GM18499 (cell line): ENCODE measurements at regions not wholly inside any gene's neighbourhood (a gene's known extent, or its start where the extent isn't known, plus 50 kb on each side); places are given as distances from the start of the nearest gene placed in this dataset.
"Not testable (repeated sequence)": the region's sequence is repeated elsewhere in the genome, so short reads cannot be mapped to it uniquely, and the experiment has no call there.

Experiments used
- ATAC-seq: cut with Tn5 transposase; IDR thresholded peaks from one replicate; pipeline ENCODE4 v1.9.1; 2021; ENCODE audit warnings: moderate number of reproducible peaks; ENCODE audit not compliant: insufficient read depth, unreplicated experiment

DNA sequence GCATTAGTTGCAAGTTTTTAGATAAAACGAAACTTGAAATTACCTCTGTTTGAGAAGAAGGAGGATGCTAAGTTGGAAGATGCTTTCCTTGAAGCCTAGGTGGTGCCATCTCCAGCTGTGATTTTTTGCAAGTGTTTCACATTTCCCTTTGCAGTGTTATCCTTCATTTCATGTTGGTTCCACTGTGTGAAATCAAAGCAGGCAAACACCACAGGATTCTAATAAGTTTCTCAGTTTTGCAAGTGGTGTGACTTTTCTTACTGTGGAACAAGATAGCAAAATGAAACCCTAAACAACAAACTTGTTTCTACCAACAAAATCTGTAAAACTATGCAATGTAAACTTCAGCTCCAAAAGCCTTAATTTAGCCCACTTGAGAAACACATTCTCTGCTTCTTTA, 260.9 kb downstream of the OXSM start:
- ATAC-seq = no peak

DNA sequence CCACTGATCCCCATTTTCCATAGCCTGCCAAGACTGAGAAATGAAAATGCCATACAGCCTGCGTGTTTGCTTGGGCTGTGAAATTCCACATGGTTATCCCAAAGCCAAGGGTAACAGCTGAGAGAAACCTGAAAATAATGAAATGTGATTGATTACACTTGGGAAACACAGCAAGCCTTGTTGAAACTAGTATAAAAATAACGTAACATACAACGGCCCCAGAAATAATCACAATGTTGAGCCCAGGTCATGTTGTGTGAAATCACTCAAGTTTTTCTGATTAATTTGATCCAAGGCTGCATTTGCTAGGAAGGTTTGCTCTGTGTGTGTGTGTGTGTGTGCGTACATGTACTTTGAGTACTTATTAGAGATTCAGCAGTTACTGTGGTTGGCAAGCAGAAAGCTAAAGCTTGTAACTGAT, 269.0 kb downstream of the OXSM start:
- ATAC-seq = no peak

DNA sequence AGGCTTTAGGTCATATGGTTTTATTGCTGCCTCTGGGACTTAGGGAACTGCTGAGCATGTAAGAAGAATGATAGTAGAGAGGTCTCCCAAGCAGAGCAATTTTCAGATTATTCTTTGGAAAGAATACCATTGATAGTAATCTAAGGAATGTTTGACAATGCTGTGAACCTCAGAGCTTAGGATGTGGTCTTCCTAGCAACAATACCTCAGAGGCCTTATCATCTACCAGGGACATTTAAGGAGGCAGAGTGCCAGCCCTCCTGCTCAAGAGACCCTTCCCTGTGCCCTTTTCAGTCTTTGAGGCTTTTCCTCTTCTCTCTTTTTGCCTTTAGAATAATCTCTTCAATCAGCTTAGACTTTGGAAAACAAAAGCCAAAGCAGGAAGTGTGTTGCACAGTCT, 272.1 kb downstream of the OXSM start:
- ATAC-seq = no peak

DNA sequence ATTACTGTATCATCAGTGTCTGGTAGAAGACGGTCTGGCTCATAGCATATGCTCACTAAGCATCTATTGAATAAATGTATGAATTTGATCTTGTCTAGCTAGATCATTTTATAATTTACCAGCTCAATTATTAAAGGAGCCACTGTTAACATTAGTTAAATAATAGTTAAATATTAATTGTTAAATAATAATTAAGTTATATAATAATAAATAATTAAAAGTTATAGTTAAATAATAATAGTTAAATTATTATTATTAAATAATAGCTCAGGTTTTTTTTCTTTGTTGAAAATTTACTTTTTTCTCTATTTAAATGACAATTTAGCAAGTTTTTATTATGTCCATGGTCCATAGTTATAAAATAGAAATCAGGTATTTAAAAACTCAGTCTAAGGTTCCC, 274.4 kb downstream of the OXSM start:
- no peak for ATAC-seq

DNA sequence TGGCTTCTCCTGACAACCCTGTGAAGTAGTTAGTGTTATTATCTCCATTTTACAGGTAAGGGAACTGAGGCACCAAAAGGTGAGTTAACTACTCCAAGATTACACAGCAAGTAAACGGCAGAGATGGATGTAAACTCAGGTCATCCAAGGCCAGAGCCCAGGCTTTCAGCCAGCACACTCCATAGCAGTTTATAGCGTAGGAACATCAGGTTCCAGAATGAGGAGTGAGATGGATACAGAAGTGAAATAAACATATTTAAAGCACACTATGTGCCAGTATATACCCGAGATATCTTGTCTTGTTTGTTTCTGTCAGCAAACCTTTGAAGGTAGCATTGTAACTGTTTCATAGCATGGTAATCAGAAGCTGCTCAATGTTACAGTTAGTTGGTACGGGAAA, 279.0 kb downstream of the OXSM start:
- ATAC-seq = no peak

DNA sequence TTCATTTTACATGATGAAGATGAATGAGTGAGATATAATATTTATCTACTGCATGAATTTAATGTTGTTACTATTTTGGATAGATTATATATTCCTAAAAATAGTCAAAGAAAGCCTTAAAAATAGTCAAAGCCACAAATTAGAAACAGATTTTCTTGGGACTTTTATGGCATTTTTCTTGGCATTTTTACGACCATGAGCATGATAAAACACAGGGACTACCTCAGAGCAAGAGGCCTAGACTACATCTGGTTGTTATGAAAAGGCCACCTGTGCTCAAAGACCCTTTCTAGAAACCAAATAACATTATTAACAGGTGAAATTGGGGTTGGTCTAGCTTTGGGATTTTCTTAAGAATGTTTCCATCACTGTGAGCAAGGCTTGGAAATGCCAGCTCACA, 281.0 kb downstream of the OXSM start:
- no peak for ATAC-seq

DNA sequence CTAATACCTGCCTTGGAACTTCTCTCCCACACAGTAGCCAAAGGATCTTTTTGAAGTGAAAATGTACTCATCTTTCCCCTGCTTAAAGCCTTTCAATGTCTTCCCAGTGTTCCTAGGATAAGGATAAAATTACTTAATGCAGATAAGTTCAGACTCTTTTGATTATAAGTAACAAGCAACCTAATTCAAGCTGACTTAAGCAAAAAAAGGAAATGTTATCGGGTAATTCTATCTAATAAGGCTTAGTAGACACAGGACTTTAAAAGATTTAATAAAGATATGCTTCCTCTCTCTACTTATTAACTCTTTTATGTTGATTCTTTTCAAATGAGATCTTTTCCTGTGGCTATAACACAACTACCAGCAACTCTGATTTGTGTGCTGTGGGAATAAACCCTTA, 284.2 kb downstream of the OXSM start:
- ATAC-seq = no peak

DNA sequence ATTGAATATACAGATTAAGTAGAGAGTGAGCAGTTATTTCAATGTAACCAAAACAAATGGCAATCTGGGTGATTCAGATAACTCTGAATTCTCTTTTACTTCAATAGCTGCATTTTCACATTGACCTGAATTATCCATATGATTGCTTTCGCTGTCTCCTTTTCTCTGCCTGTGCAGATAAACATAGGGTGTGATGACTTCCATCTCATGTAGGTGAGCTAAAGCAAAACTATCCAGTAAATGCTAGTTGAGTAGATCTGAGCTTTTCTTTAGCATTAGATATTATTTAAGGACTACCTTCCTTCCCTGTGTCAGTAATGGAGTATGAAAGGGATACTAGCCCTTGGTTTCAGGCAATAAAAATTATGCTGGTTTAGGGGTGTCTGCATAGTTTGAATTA, 288.6 kb downstream of the OXSM start:
- no peak for ATAC-seq

DNA sequence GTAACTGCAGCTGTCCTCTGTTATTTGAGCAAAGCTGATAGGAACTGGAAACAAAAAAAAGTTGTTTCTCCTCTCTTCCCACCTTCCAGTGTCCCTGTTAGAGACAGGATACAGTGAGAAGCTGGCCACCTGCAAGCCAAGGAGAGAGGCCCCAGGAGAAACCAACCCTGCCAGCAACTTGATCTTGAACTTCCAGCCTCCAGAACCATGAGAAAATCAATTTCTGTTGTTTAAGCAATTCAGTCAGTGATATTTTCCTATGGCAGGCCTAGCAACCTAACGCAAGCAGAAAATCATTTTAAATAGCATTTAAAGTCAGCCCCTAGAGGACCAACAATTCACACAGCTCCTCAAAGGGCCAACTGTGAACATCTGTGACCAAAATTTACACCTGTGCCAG, 291.3 kb downstream of the OXSM start:
- ATAC-seq = no peak

DNA sequence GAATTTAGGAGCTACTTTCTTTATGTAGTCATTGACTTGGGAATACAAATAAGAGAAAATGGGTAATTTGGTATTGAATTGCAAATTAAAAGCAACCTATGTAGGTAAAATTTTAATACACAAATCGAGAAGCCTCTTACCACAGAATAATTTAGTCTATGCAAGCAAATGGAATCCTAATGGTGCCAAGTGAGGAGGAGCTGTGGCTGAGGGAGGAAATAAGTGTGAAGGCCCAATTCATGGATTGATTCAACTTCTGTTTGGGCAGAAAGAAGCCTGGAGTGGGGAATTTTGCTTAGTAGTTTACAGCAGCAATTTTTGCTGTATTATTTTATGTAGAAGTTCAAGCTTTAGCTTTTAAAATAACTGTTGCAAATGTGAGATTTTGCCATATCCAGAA, 291.9 kb downstream of the OXSM start:
- no peak for ATAC-seq

DNA sequence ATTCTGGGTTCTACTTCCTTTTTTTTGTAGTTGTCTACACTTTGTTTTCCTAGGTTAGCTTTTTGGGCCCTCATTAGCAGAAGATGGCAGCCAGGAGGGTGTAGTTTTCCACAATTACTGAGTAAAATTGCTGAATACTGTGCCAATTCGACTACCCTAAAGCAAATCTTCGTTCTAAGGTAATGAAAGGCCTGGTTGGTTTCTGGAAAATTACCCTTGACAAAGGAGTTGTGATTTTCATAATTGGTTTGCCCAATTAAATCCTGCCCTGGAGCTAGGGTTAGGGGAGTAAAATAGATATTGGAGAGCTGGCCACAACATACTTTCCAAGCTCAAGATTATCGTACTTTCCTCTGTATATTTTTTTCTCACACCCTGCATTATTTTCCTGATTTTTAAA, 293.0 kb downstream of the OXSM start:
- ATAC-seq = no peak

DNA sequence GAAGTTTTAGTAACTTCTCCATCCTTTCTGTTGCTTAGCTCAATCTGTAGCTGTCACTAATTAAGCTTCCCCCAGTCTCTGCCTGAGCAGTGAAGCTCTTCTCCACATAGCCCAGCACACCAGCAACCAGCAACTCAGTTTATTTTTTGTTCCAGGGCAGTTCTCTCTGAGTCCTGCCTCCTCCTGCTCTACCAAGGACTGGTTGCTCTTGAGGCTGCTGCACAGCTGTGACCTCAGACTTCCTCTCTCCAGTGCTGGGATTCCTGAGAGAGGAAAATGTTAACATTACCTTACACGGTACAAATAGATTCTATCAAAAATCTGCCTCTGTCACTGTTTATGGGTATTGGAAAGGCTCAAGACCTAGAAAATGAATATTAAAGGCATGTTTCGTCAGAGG, 294.7 kb downstream of the OXSM start:
- no peak for ATAC-seq

DNA sequence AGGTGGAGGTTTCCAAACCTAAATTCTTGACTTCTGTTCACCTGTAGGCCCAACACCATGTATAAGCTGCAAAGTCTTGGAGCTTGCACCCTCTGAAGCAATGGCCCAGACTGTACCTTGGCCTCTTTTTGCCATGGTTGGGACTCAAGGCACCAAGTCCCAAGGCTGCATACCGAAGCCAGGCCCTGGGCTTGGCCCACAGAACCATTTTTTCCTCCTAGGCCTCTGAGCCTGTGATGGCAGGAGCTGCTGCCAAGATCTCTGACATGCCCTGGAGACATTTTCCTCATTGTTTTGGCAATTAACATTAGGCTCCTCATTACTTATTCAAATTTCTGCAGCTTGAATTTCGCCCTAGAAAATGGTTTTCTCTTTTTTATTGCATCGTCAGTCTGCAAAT, 297.9 kb downstream of the OXSM start:
- no peak for ATAC-seq

DNA sequence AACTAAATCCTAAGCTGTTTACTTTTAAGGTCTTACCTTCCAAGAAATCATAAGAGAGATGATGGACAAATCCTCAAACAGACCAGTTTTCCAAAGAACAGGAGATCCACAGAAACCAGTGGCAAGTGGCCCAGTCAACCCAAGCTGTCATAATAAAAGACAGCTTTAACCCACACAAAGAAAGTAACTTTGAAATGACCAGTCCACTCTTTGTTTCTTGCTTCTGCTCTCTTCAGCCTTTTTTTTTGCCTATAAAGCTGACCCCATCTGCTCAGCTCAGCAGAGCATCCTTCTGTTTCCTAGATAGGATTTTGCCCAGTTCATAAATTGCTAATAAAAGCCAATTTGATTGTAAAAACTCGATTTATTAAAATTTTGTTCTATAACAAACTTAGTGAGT, 299.4 kb downstream of the OXSM start:
- no peak for ATAC-seq

DNA sequence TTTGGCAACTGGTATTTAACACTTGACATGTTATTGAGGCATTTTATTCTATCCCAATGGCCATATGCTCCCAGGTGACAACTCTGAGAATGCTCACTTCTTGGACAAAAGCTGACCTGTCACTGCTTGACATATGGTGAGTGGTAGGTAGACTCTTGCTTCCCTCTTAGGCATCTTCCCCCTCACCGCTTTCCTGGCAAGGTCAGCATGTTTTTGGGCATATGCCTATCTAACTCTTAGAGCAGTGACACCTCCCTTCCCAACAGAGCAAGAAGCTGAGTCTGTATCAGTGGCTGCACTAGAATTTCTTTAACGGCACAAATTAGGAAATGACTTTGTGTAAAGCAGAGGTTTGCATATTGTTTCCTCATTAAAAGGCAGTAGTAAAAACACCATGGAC, 300.7 kb downstream of the OXSM start:
- no peak for ATAC-seq

DNA sequence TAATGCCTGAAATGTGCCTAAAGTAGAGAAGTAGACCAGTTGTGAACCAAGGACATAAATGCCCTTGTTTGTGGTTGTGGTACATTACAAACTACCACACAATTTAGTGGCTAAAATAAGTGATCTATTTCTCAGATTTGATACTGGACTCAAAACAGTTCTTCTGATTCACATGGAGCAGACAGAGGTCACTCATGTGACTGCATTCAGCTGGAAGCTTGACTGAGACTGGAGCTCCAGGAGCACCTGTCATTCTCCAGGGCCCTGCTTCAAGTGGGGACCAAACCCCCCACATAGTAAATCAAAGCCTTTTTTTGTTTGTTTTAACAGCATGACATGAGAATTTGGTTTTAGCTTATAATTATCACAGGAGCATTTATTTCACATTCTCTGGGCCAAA, 301.2 kb downstream of the OXSM start:
- no peak for ATAC-seq

DNA sequence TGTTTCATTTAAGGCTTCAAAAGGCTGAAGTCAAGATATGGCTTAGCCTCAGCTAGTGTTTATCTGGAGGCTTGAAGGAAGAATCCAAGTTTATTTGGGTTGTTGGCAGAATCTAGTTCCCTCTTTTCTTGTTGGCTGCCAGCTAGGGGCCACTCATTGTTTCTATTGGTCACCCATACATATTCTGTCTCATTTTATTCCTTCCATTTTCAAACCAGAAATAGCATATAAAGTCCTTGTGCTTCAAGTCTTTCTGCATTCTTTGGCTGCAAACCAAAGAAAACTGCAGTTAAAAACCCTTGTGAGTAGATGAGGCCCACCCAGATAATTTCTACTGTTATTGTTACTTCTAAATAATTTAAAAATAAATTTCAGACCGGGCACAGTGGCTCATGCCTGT, 301.7 kb downstream of the OXSM start:
- no peak for ATAC-seq

DNA sequence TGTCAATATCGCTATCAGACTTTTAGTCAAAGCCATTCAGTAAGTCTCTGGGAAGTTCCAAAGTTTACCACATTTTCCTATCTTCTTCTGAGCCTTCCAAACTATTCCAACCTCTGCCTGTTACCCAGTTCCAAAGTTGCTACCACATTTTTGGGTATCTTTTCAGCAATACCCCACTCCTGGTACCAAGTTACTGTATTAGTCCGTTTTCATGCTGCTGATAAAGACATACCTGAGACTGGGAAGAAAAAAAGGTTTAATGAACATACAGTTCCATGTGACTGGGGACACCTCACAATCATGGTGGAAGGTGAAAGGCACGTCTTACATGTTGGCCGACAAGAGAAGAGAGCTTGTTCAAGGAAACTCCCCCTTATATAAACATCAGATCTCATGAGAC, 307.2 kb downstream of the OXSM start:
- ATAC-seq = not testable (repeated sequence)

DNA sequence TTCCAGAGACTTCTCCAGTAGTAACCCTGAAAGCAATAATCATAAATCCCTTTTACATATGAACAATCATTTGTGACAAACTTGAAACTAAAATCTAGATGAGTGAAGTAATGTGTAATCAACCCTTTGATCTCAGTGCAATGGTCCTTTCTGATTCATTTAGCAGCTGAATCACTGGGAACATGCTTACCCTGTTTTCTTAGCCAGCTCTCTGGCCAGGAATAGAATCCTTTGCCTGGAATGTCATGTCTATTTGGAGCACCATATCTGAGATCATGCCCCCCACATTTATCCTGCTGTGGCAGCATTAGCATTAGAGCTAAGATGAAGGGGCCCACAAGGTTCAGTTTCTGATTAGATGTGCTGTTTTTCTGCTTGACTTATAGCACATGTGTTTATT, 309.8 kb downstream of the OXSM start:
- no peak for ATAC-seq

DNA sequence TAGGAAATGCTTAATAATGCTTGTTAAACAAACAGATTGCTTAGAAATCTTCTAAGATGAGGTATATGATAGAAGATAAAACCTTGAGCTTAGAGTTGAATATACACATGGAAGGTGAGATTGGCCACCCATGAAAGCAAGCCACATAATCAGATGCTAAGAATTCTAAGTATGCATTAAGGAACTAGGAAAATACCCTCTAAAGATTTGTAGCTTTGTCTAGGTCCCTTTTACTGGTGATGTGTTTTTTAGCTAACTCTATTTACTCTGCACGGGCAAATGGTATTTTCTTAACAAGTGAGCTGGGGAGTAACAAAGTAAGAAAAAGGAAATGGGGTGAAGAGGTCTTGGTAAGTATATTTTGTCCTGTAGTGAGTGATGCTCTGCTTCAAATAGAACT, 310.3 kb downstream of the OXSM start:
- ATAC-seq = no peak

DNA sequence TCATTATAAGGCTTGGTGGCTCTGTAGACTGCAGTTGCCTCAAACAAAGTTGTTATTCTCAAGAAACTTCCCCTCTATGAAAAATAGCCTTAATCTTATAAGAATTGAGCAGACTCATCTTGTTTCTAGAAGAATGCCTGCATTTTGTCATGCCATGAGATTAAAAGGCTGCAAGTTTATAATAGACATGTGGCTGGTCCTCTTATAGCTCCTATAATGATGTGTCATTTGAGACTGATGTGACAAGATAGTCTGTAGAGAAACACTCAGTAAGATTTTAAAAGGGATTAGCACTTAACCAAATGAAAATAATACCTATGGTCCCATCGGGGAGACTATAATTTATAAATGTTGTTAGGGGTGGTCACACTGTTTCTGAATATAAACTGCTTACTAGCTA, 312.5 kb downstream of the OXSM start:
- no peak for ATAC-seq

DNA sequence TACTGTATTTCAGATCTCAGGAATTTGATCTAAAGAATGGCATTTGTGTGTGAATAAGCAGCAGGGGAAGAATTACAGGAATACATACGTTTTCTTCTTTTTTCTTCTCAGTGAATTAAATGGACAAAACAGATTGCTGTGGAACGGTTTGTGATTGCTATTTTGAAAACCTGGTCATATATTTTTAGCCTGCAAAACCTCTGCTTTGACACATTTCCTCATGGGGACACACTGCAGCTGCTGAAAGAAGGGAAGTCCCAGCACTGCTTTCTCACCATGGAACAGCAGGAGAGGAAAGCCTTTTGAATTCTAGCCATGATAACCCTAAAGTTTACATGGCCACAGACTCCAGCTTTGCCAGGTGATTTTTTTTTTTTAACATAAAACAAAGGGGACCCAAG, 315.0 kb downstream of the OXSM start:
- ATAC-seq = no peak

DNA sequence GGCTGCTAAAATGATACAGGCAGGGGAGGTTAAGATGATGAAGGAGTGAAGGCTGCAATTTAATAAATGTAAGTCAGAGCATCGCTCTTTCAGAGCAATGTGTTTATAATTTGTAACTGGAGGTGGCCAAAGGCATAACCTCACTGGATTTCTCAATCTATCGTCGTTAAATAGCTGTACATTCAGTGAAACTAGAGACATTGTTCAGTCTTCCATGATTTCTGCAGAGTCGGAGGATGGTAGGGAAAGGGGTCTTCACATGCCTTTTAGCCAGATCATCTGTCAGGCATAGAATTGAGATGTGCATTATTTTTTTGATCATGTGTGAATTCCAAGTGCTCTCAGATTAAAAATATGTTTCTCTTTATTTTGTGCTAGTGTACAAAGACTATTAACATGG, 315.4 kb downstream of the OXSM start:
- ATAC-seq = no peak

DNA sequence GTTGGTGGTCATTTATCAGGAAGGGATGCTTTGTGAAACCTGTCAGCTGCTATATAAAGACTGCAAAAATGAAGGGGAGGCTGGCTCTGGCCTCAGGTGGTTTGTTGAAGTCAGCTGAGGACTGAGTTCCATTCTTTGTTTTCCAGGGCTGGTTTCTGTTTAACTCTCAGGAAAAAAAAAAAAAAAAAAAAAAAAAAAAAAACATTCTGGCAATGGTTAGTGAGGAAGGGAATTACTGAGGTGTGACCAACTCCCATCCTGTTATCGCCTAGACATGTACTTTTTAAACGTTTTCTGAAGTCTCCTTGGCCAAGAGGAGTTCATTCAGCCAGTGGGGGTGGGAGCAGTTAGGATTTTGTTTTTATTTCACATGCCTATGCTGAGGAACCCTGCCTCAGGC, 316.3 kb downstream of the OXSM start:
- no peak for ATAC-seq
